DOHH2 (cell line): ENCODE measurements at regions not wholly inside any gene's neighbourhood (a gene's known extent, or its start where the extent isn't known, plus 50 kb on each side); places are given as distances from the start of the nearest gene placed in this dataset.
"Not testable (repeated sequence)": the region's sequence is repeated elsewhere in the genome, so short reads cannot be mapped to it uniquely, and the experiment has no call there.

ENCODE experiments used
- H3F3A ChIP-seq: fragments of 200-600 bp; sonication (generic), shearing (Covaris generic); 2 replicates; pipeline ENCODE4 v1.6.0; 2016; ENCODE audit warnings: antibody characterized with exemption, mild to moderate bottlenecking; ENCODE audit not compliant: control insufficient read depth, insufficient read depth
- H3K27ac ChIP-seq: fragments of 200-600 bp; sonication (generic); 2 replicates; pipeline ENCODE4 v1.5.1; 2014; ENCODE audit warnings: low read depth, mild to moderate bottlenecking, low read length, moderate library complexity
- H3K27me3 ChIP-seq: fragments of 200-600 bp; sonication (generic); 2 replicates; pipeline ENCODE4 v1.6.1; 2014; ENCODE audit warnings: mild to moderate bottlenecking, low read length, mixed read lengths; ENCODE audit not compliant: control insufficient read depth
- H3K36me3 ChIP-seq: fragments of 200-600 bp; sonication (generic); 2 replicates; pipeline ENCODE4 v1.6.1; 2014; ENCODE audit warnings: mild to moderate bottlenecking, low read length, moderate library complexity, mixed read lengths; ENCODE audit not compliant: control insufficient read depth
- H3K4me1 ChIP-seq: fragments of 200-600 bp; sonication (generic); 2 replicates; pipeline ENCODE4 v1.6.1; 2014; ENCODE audit warnings: mild to moderate bottlenecking, low read length, mixed read lengths; ENCODE audit not compliant: control insufficient read depth
- H3K4me2 ChIP-seq: fragments of 200-600 bp; sonication (generic); 2 replicates; pipeline ENCODE4 v1.6.0; 2014; ENCODE audit warnings: mild to moderate bottlenecking, low read length, moderate library complexity
- H3K4me3 ChIP-seq: fragments of 200-600 bp; sonication (generic); 2 replicates; pipeline ENCODE4 v1.5.1; 2014; ENCODE audit warnings: mild to moderate bottlenecking, low read length, mixed read lengths
- H3K79me2 ChIP-seq: fragments of 200-600 bp; sonication (generic); 2 replicates; pipeline ENCODE4 v1.6.1; 2014; ENCODE audit warnings: mild to moderate bottlenecking, low read length, mixed read lengths; ENCODE audit not compliant: control insufficient read depth
- H3K9me2 ChIP-seq: fragments of 200-600 bp; sonication (generic); replicated peaks from 2 replicates; pipeline ENCODE4 v1.6.1; 2014; ENCODE audit warnings: mild to moderate bottlenecking, low read length, mixed read lengths; ENCODE audit not compliant: control insufficient read depth
- H3K9me3 ChIP-seq: fragments of 200-600 bp; sonication (generic); 2 replicates; pipeline ENCODE4 v1.6.1; 2014; ENCODE audit warnings: antibody characterized with exemption, low read length, mixed read lengths; ENCODE audit not compliant: control insufficient read depth, insufficient read depth
- H4K20me1 ChIP-seq: fragments of 200-600 bp; sonication (generic); 2 replicates; pipeline ENCODE4 v1.6.0; 2014; ENCODE audit warnings: low read depth, mild to moderate bottlenecking, antibody characterized with exemption, low read length, moderate library complexity; ENCODE audit not compliant: control insufficient read depth, insufficient read depth
- CTCF ChIP-seq: fragments of 200-600 bp; sonication (generic); IDR thresholded peaks from one replicate; pipeline ENCODE4 v1.5.1; 2014; ENCODE audit warnings: antibody characterized with exemption, mild to moderate bottlenecking, low read depth, low read length; ENCODE audit not compliant: poor library complexity, severe bottlenecking
- EZH2phosphoT487 ChIP-seq: fragments of 200-600 bp; sonication (generic); IDR thresholded peaks from 2 replicates; pipeline ENCODE4 v1.6.1; 2017; ENCODE audit warnings: borderline replicate concordance, mild to moderate bottlenecking, antibody characterized with exemption, low read length, moderate library complexity, mixed read lengths

- Histone ChIP-seq H3K27ac (peak overlapping the region; percentile 26), H3K4me2 (peak overlapping the region; percentile 46), H3K36me3 (no peaks in the 10 kb centered on the region), H4K20me1 (no peaks in the 10 kb centered on the region), H3K27me3 (no peaks in the 10 kb centered on the region), H3K4me3 (peak overlapping the region; percentile 19), H3K4me1 (peaks cover 21% of the 10 kb centered on the region), H3K79me2 (no peaks in the 10 kb centered on the region), H3K9me2 (no peaks in the 10 kb centered on the region), H3K9me3 (no peaks in the 10 kb centered on the region), H3F3A (no peaks in the 10 kb centered on the region)
- TF ChIP-seq CTCF (no peak), EZH2phosphoT487 (no peak)
Observed at GRCh38 chr5:106392766-106393165, 1278.0 kb downstream of the EFNA5 start.

GRCh38 chr5:106387767-106388166 lies 1283.0 kb downstream of the EFNA5 start:
- not testable (repeated sequence) for H3K27me3 ChIP-seq, H3K9me3 ChIP-seq, H3K4me3 ChIP-seq, H3K4me1 ChIP-seq, H3K27ac ChIP-seq, H3K79me2 ChIP-seq, H4K20me1 ChIP-seq, H3F3A ChIP-seq, H3K9me2 ChIP-seq, H3K4me2 ChIP-seq, H3K36me3 ChIP-seq

GRCh38 chr5:106386287-106386686 lies 1284.5 kb downstream of the EFNA5 start:
- Histone ChIP-seq H3K9me3 (no peaks in the 10 kb centered on the region), H3K9me2 (no peaks in the 10 kb centered on the region), H3F3A (no peaks in the 10 kb centered on the region), H3K27me3 (no peaks in the 10 kb centered on the region), H3K27ac (no peak overlapping the region), H4K20me1 (no peaks in the 10 kb centered on the region), H3K4me2 (no peak overlapping the region), H3K79me2 (no peaks in the 10 kb centered on the region), H3K4me1 (no peaks in the 10 kb centered on the region), H3K36me3 (no peaks in the 10 kb centered on the region), H3K4me3 (no peak overlapping the region)
- no peak for TF ChIP-seq EZH2phosphoT487
- no peak for TF ChIP-seq CTCF

GRCh38 chr5:106380736-106381135 lies 1290.0 kb downstream of the EFNA5 start:
- no peaks in the 10 kb centered on the region for H3K9me3 ChIP-seq
- no peak overlapping the region for H3K27ac ChIP-seq
- no peaks in the 10 kb centered on the region for H3F3A ChIP-seq
- H3K4me3 ChIP-seq = no peak overlapping the region
- TF ChIP-seq EZH2phosphoT487 (no peak), CTCF (no peak)
- H3K27me3 ChIP-seq = no peaks in the 10 kb centered on the region
- H3K36me3 ChIP-seq = no peaks in the 10 kb centered on the region
- H3K4me2 ChIP-seq = no peak overlapping the region
- no peaks in the 10 kb centered on the region for H3K4me1 ChIP-seq
- H3K79me2 ChIP-seq = no peaks in the 10 kb centered on the region
- no peaks in the 10 kb centered on the region for H4K20me1 ChIP-seq
- H3K9me2 ChIP-seq = no peaks in the 10 kb centered on the region
